GM13977 (cell line): ENCODE measurements at regions not wholly inside any gene's neighbourhood (a gene's known extent, or its start where the extent isn't known, plus 50 kb on each side); places are given as distances from the start of the nearest gene placed in this dataset.

Experiments
- DNase-seq: peaks from one replicate; pipeline ENCODE4 v3.0.0; 2012; ENCODE audit warnings: low spot score
- in situ Hi-C: fragments of 300-500 bp; cut with MboI; formaldehyde crosslinking; loops from one replicate; pipeline ENCODE4 v1.12.0; 2022; ENCODE audit warnings: low sequenced_read_pairs, low pct_unique_long_range_greater_than_20kb, mixed read lengths, inconsistent platforms; ENCODE audit not compliant: unreplicated experiment
- TF ChIP-seq, protein P1 (sequence below): IDR thresholded peaks from 2 replicates; pipeline ENCODE4 v1.5.1; 2012; ENCODE audit warnings: mild to moderate bottlenecking, control low read depth; ENCODE audit not compliant: insufficient read depth; ENCODE audit errors: extremely low read depth, missing control alignments

DNA sequence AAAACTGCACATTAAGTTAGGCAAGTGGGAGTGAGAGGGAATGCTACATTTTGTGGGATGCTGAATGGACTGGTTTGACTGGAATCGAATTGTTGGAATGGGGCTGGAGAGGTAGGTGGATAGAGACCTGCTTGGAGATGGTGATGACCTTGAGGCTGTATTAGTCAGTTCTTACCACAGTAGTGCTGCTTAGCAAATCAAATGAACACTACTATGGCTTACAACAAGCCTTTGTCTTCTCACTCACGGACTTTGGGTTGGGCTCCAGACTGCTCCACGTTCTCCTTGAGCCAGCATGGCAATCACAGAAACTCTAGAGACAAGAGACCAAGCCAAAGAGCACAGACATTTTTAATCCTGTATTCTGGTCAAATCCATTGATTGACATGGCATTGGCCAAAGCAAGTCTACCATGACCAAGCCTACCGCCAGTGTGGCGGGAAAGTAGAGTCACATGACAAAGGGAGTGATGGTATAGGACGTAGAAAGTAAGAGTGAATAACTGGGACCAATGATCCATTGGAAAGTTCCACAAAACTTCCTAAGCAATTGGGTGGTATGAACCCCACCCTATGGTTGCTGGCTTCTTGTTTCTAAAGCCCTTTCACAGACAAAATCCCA is 70.3 kb upstream of the FOXP4 start:
- in situ Hi-C loops, result no loop called here
- TF ChIP-seq, protein P1, sequence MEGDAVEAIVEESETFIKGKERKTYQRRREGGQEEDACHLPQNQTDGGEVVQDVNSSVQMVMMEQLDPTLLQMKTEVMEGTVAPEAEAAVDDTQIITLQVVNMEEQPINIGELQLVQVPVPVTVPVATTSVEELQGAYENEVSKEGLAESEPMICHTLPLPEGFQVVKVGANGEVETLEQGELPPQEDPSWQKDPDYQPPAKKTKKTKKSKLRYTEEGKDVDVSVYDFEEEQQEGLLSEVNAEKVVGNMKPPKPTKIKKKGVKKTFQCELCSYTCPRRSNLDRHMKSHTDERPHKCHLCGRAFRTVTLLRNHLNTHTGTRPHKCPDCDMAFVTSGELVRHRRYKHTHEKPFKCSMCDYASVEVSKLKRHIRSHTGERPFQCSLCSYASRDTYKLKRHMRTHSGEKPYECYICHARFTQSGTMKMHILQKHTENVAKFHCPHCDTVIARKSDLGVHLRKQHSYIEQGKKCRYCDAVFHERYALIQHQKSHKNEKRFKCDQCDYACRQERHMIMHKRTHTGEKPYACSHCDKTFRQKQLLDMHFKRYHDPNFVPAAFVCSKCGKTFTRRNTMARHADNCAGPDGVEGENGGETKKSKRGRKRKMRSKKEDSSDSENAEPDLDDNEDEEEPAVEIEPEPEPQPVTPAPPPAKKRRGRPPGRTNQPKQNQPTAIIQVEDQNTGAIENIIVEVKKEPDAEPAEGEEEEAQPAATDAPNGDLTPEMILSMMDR, result no peak
- DNase-seq, result no peak

DNA sequence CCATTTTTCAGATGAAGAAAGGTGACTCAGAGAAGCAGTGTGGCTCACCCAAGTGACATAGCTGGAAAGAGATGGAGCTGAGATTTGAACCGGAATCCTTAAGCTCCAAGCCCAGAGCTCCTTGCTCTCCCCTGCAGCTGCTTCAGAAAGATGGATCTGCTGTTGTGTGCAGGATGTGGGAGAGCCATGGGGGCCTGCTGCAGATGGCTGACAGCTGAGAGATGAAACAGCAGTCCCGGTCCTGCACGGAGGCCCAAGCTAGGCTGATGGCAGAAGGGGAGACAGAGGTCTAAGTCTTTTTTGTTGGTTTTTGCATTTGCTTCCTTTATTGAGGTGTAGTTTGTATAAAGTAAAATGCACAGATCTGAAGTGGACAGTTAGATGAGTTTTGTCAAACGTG is 69.8 kb upstream of the FOXP4 start:
- in situ Hi-C loops, result no loop called here
- DNase-seq, result no peak
- TF ChIP-seq, protein P1, result no peak

DNA sequence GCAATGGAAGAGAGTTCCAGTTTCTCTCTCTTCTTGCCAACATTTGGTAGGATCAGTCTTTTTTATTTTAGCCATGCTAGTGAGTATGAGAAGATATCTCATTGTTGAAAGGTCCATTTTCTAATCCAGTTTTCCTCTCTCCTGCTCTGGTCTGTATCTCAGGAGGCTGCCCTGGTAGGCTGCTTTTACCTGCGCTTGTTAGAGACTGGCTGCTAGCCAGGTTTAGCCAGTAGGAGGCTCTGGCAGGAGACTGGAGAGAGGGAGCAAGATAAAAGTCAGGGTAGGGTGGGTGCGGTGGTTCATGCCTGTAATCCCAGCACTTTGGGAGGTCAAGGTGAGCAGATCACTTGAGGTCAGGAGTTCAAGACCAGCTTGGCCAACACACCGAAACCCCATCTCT is 68.6 kb upstream of the FOXP4 start:
- no peak for DNase-seq
- TF ChIP-seq, protein P1, result no peak
- in situ Hi-C loops, result no loop called here

DNA sequence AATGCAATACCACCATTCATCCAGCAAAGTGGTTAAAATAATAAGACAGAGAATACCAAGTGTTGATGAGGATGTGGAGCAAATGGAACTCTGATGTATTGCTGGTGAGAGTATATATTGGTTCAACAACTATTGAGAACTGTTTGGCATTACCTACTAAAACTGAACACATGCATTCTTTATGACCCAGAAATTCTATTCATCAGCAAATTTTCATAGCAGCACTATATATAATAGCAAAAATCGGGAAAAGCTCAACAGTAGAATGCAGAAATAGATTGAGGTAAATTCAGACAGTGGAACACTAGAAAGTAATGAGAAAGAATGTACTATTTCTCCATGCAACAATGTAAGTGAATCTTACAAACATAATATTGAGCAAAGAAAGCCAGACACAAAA is 62.2 kb upstream of the FOXP4 start:
- DNase-seq, result no peak
- in situ Hi-C loops, result no loop called here
- TF ChIP-seq, protein P1, result no peak

DNA sequence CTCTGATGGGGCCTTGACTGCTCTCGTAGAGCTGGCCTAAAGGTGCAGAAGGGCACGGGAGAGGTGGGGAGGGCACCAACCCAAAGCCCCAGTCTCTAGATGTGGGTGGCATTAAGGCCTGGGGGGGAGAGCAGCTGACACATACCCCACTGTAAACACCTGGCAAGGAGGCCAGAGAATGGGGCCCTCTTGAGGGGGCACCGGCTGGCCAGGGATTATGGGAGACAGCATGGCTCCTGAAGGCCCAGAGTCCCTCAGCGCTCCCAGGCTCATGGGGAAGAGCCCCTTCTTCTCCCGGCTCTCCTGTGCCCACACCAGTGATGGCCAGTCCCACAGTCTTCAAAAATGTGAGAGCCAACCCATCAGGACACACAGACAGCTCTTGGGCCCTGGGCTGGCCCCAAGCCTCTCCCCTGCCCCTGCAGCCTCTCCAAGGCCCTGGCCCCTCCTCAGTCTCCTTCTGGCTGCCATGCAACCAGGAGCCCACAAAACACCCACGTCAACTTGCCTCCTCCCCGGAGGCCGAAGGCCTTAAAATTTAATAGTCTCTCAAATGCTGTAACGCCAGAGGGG is 58.2 kb upstream of the FOXP4 start:
- TF ChIP-seq, protein P1, result no peak
- in situ Hi-C loops, result no loop called here
- no peak for DNase-seq

DNA sequence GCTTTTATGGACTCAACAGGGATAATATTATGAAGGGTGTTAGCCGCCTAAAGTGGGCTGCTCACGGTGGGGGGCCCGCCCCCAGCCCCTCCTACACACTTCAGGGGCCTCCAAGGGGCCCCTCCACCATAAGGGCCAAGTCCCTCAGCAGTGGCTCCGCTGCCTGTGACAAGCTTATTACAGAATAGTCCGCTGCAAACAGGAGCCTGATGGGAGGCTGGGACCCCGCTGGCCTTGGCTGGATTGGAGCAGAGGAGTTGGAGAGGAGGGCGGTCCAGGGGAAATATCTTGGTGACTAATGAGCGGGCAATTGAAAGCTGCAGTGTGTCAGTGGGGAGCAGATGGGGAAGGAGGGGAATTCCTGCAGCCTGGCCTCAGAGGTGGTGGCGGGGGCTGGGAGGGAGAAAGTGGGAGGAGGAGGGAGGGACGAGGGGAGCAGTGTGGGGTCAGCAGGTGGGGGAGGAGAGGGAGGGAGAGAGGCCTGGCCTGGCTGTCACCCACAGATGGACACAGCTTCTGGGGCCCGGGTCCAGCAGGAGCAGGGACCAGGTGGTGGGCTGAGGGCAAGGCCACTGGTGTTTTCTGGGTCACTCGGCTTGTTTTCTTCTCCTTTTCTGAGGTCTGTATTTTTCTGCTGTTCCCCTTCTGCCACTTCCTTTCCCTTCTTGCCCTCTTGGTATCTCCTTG is 57.6 kb upstream of the FOXP4 start:
- TF ChIP-seq, protein P1, result no peak
- in situ Hi-C loops, result no loop called here
- peak; percentile 61 for DNase-seq
